ENCODE measurements at regions not wholly inside any gene's neighbourhood (a gene's known extent, or its start where the extent isn't known, plus 50 kb on each side); places are given as distances from the start of the nearest gene placed in this dataset.

GRCh38 chr2:128585706-128586105 is 267.0 kb upstream of the HS6ST1 start:
- Mint-ChIP-seq H3K4me1 (no peaks in the 10 kb centered on the region), H3K9me3 (ENCODE audit: low read depth) (no peaks in the 10 kb centered on the region), H3K4me3 (no peak overlapping the region), H3K27ac (no peak overlapping the region), H3K36me3 (no peaks in the 10 kb centered on the region), H3K27me3 (peaks cover 11% of the 10 kb centered on the region)
- ATAC-seq (no peak), DNase-seq (peak; percentile 18)
- CTCF ChIA-PET, result no interaction called here

GRCh38 chr2:128589681-128590080 is 271.0 kb upstream of the HS6ST1 start:
- Mint-ChIP-seq H3K4me3 (no peak overlapping the region), H3K27ac (no peak overlapping the region), H3K4me1 (no peaks in the 10 kb centered on the region), H3K27me3 (peaks cover 3% of the 10 kb centered on the region), H3K36me3 (no peaks in the 10 kb centered on the region), H3K9me3 (ENCODE audit: low read depth) (no peaks in the 10 kb centered on the region)
- DNase-seq, result peak; percentile 14
- ATAC-seq, result no peak
- CTCF ChIA-PET, result no interaction called here

GRCh38 chr2:128590309-128591021 is 271.8 kb upstream of the HS6ST1 start:
- ATAC-seq, result no peak
- Mint-ChIP-seq H3K4me3 (no peak overlapping the region), H3K4me1 (no peaks in the 10 kb centered on the region), H3K36me3 (no peaks in the 10 kb centered on the region), H3K9me3 (ENCODE audit: low read depth) (no peaks in the 10 kb centered on the region), H3K27me3 (peaks cover 3% of the 10 kb centered on the region), H3K27ac (no peak overlapping the region)
- CTCF ChIA-PET, result no interaction called here
- DNase-seq, result peak; percentile 25

- H3K36me3 Mint-ChIP-seq, result no peaks in the 10 kb centered on the region
- H3K4me1 Mint-ChIP-seq, result no peaks in the 10 kb centered on the region
- DNase-seq, result peak; percentile 26
- H3K9me3 Mint-ChIP-seq (ENCODE audit: low read depth), result no peaks in the 10 kb centered on the region
- no peak overlapping the region for H3K4me3 Mint-ChIP-seq
- no peak for ATAC-seq
- CTCF ChIA-PET, result no interaction called here
- no peak overlapping the region for H3K27ac Mint-ChIP-seq
- peaks cover 3% of the 10 kb centered on the region for H3K27me3 Mint-ChIP-seq
These were observed 272.6 kb upstream of the HS6ST1 start for GRCh38 chr2:128591022-128591860.

GRCh38 chr2:128591861-128592822 is 273.5 kb upstream of the HS6ST1 start:
- H3K27ac Mint-ChIP-seq, result no peak overlapping the region
- DNase-seq (peak; percentile 29), ATAC-seq (no peak)
- H3K4me3 Mint-ChIP-seq, result no peak overlapping the region
- peaks cover 3% of the 10 kb centered on the region for H3K27me3 Mint-ChIP-seq
- H3K9me3 Mint-ChIP-seq (ENCODE audit: low read depth), result no peaks in the 10 kb centered on the region
- H3K36me3 Mint-ChIP-seq, result no peaks in the 10 kb centered on the region
- CTCF ChIA-PET, result no interaction called here
- no peaks in the 10 kb centered on the region for H3K4me1 Mint-ChIP-seq

- no peak overlapping the region for H3K27ac Mint-ChIP-seq
- ATAC-seq (no peak), DNase-seq (peak; percentile 23)
- H3K9me3 Mint-ChIP-seq (ENCODE audit: low read depth), result no peaks in the 10 kb centered on the region
- CTCF ChIA-PET, result no interaction called here
- H3K4me3 Mint-ChIP-seq, result no peak overlapping the region
- H3K27me3 Mint-ChIP-seq, result peaks cover 3% of the 10 kb centered on the region
- no peaks in the 10 kb centered on the region for H3K36me3 Mint-ChIP-seq
- no peaks in the 10 kb centered on the region for H3K4me1 Mint-ChIP-seq
These were observed 274.8 kb upstream of the HS6ST1 start for GRCh38 chr2:128593518-128593878.

- no peak for ATAC-seq
- Mint-ChIP-seq H3K27me3 (peaks cover under 1% of the 10 kb centered on the region), H3K27ac (no peak overlapping the region), H3K4me3 (no peak overlapping the region), H3K4me1 (no peaks in the 10 kb centered on the region), H3K36me3 (no peaks in the 10 kb centered on the region), H3K9me3 (ENCODE audit: low read depth) (no peaks in the 10 kb centered on the region)
- CTCF ChIA-PET, result no interaction called here
- DNase-seq, result peak; percentile 34
These were observed 275.4 kb upstream of the HS6ST1 start for GRCh38 chr2:128593879-128594650.

GRCh38 chr2:128594651-128594910 is 275.9 kb upstream of the HS6ST1 start:
- Mint-ChIP-seq H3K36me3 (no peaks in the 10 kb centered on the region), H3K9me3 (ENCODE audit: low read depth) (no peaks in the 10 kb centered on the region), H3K4me3 (no peak overlapping the region), H3K4me1 (no peaks in the 10 kb centered on the region), H3K27ac (no peak overlapping the region), H3K27me3 (no peaks in the 10 kb centered on the region)
- CTCF ChIA-PET, result no interaction called here
- no peak for ATAC-seq
- DNase-seq, result peak; percentile 31

GRCh38 chr2:128594953-128595677 is 276.4 kb upstream of the HS6ST1 start:
- H3K27me3 Mint-ChIP-seq, result no peaks in the 10 kb centered on the region
- H3K4me1 Mint-ChIP-seq, result no peaks in the 10 kb centered on the region
- no peaks in the 10 kb centered on the region for H3K36me3 Mint-ChIP-seq
- no peak overlapping the region for H3K27ac Mint-ChIP-seq
- CTCF ChIA-PET, result interaction anchor here (0.6 kb wide), 1 partner anchor 21 kb away, joined by 3 read pairs; no protein-coding TSS in a partner anchor
- no peak overlapping the region for H3K4me3 Mint-ChIP-seq
- H3K9me3 Mint-ChIP-seq (ENCODE audit: low read depth), result no peaks in the 10 kb centered on the region
- peak; percentile 27 for DNase-seq
- no peak for ATAC-seq

GRCh38 chr2:128595763-128596395 is 277.2 kb upstream of the HS6ST1 start:
- Mint-ChIP-seq H3K9me3 (ENCODE audit: low read depth) (no peaks in the 10 kb centered on the region), H3K27me3 (no peaks in the 10 kb centered on the region), H3K27ac (no peak overlapping the region), H3K4me1 (no peaks in the 10 kb centered on the region), H3K4me3 (no peak overlapping the region), H3K36me3 (no peaks in the 10 kb centered on the region)
- CTCF ChIA-PET, result no interaction called here
- DNase-seq (no peak), ATAC-seq (no peak)

GRCh38 chr2:128596396-128597120 is 277.9 kb upstream of the HS6ST1 start:
- ATAC-seq, result no peak
- CTCF ChIA-PET, result no interaction called here
- H3K4me3 Mint-ChIP-seq, result no peak overlapping the region

More at GRCh38 chr2:128596396-128597120, 277.9 kb upstream of the HS6ST1 start:
- Mint-ChIP-seq H3K36me3 (no peaks in the 10 kb centered on the region), H3K27me3 (no peaks in the 10 kb centered on the region), H3K27ac (no peak overlapping the region), H3K9me3 (ENCODE audit: low read depth) (no peaks in the 10 kb centered on the region), H3K4me1 (no peaks in the 10 kb centered on the region)
- no peak for DNase-seq

Measured in activated CD8-positive, alpha-beta memory T cell treated with anti-CD3 and anti-CD28 coated beads, Interleukin-2, amount 10 ng/mL, durations not matched to agents 7 days and 5 days (primary cell).